ENCODE measurements at regions not wholly inside any gene's neighbourhood (a gene's known extent, or its start where the extent isn't known, plus 50 kb on each side); places are given as distances from the start of the nearest gene placed in this dataset.

- H3K4me1 Mint-ChIP-seq (ENCODE audit: low read depth) = no peaks in the 10 kb centered on the region
- H3K27ac Mint-ChIP-seq = no peak overlapping the region
Observed at GRCh38 chr2:156935616-156936015, 321.9 kb upstream of the GALNT5 start.

DNA sequence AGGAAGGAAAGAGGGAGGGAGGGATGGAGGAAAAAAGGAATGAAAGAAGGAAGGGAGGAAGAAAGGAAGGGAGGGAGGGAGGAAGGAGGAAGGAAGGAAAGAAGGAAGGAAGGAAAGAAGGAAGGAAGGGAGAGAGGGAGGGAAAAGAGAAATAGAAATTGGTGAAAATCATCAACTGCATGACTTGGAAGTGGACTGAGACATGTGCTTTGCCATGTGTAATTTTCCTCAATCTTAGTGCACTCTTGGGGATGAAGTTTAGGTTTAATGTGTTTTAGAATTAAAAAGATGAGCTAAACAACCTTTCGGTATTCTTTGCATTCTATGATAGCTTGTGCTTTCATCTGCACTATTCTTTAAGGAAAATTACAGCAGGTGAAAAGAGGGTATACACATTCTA lies 320.1 kb upstream of the GALNT5 start:
- DNase-seq (ENCODE audit: low spot score) = no peak
- Mint-ChIP-seq H3K36me3 (ENCODE audit: low read depth) (no peaks in the 10 kb centered on the region), H3K4me1 (ENCODE audit: low read depth) (no peaks in the 10 kb centered on the region), H3K27ac (no peak overlapping the region), H3K27me3 (ENCODE audit: low read depth) (peaks cover 2% of the 10 kb centered on the region), H3K9me3 (no peaks in the 10 kb centered on the region), H3K4me3 (ENCODE audit: low read depth) (no peak overlapping the region)
- intact Hi-C loops (cut with micrococcal nuclease) = no loop called here

More at GRCh38 chr2:156935616-156936015, 321.9 kb upstream of the GALNT5 start:
- intact Hi-C loops (cut with micrococcal nuclease) = no loop called here
- Mint-ChIP-seq H3K27me3 (ENCODE audit: low read depth) (peaks cover 2% of the 10 kb centered on the region), H3K36me3 (ENCODE audit: low read depth) (no peaks in the 10 kb centered on the region), H3K4me3 (ENCODE audit: low read depth) (no peak overlapping the region), H3K9me3 (no peaks in the 10 kb centered on the region)
- DNase-seq (ENCODE audit: low spot score) = no peak

- Mint-ChIP-seq H3K27ac (no peak overlapping the region), H3K9me3 (no peaks in the 10 kb centered on the region), H3K4me1 (ENCODE audit: low read depth) (no peaks in the 10 kb centered on the region), H3K27me3 (ENCODE audit: low read depth) (peaks cover 4% of the 10 kb centered on the region), H3K36me3 (ENCODE audit: low read depth) (no peaks in the 10 kb centered on the region), H3K4me3 (ENCODE audit: low read depth) (no peak overlapping the region)
- intact Hi-C loops (cut with micrococcal nuclease) = no loop called here
- DNase-seq (ENCODE audit: low spot score) = no peak
Observed at GRCh38 chr2:156944871-156945270, 312.6 kb upstream of the GALNT5 start.

GRCh38 chr2:156947261-156947660 lies 310.2 kb upstream of the GALNT5 start:
- Mint-ChIP-seq H3K4me3 (ENCODE audit: low read depth) (no peak overlapping the region), H3K4me1 (ENCODE audit: low read depth) (no peaks in the 10 kb centered on the region), H3K27me3 (ENCODE audit: low read depth) (peaks cover 4% of the 10 kb centered on the region), H3K9me3 (no peaks in the 10 kb centered on the region), H3K36me3 (ENCODE audit: low read depth) (no peaks in the 10 kb centered on the region), H3K27ac (no peak overlapping the region)
- no peak for DNase-seq (ENCODE audit: low spot score)
- intact Hi-C loops (cut with micrococcal nuclease) = no loop called here

- no peak overlapping the region for H3K27ac Mint-ChIP-seq
- no peaks in the 10 kb centered on the region for H3K4me1 Mint-ChIP-seq (ENCODE audit: low read depth)
- intact Hi-C loops (cut with micrococcal nuclease) = no loop called here
- H3K4me3 Mint-ChIP-seq (ENCODE audit: low read depth) = no peak overlapping the region
- H3K36me3 Mint-ChIP-seq (ENCODE audit: low read depth) = no peaks in the 10 kb centered on the region
- peaks cover 7% of the 10 kb centered on the region for H3K9me3 Mint-ChIP-seq
- no peak for DNase-seq (ENCODE audit: low spot score)
- no peaks in the 10 kb centered on the region for H3K27me3 Mint-ChIP-seq (ENCODE audit: low read depth)
Observed at GRCh38 chr2:156955701-156956100, 301.8 kb upstream of the GALNT5 start.

GRCh38 chr2:156956161-156956560 lies 301.3 kb upstream of the GALNT5 start:
- DNase-seq (ENCODE audit: low spot score) = no peak
- intact Hi-C loops (cut with micrococcal nuclease) = no loop called here
- Mint-ChIP-seq H3K4me1 (ENCODE audit: low read depth) (no peaks in the 10 kb centered on the region), H3K9me3 (peaks cover 7% of the 10 kb centered on the region), H3K4me3 (ENCODE audit: low read depth) (no peak overlapping the region), H3K36me3 (ENCODE audit: low read depth) (no peaks in the 10 kb centered on the region), H3K27me3 (ENCODE audit: low read depth) (no peaks in the 10 kb centered on the region), H3K27ac (no peak overlapping the region)

- H3K4me3 Mint-ChIP-seq (ENCODE audit: low read depth) = no peak overlapping the region
- H3K36me3 Mint-ChIP-seq (ENCODE audit: low read depth) = no peaks in the 10 kb centered on the region
- H3K27me3 Mint-ChIP-seq (ENCODE audit: low read depth) = no peaks in the 10 kb centered on the region
- H3K4me1 Mint-ChIP-seq (ENCODE audit: low read depth) = no peaks in the 10 kb centered on the region
- H3K27ac Mint-ChIP-seq = no peak overlapping the region
- intact Hi-C loops (cut with micrococcal nuclease) = no loop called here
- peaks cover 4% of the 10 kb centered on the region for H3K9me3 Mint-ChIP-seq
- no peak for DNase-seq (ENCODE audit: low spot score)
Observed at GRCh38 chr2:156958374-156958773, 299.1 kb upstream of the GALNT5 start.

DNA sequence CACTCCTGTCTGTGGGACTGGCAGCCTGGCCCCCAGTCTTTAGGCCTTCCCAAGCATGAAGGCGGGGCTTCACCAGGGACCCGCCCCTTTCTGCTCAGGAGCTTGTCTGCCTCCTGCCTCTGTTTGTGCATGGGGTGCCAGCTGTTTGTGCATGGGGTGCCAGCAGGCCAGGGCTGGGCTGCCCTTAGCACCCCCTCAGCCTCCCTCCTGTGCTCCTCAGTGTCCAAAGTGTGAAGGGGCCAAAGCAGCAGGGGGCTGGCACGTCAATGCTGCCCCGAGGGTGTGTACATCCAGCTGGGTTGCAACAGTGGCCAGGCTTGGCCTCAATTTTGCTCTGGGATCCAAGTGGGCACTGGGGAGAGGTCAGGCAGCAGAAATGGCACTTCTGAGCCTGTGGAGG lies 298.0 kb upstream of the GALNT5 start:
- DNase-seq (ENCODE audit: low spot score) = no peak
- Mint-ChIP-seq H3K9me3 (peaks cover 3% of the 10 kb centered on the region), H3K36me3 (ENCODE audit: low read depth) (no peaks in the 10 kb centered on the region), H3K27me3 (ENCODE audit: low read depth) (no peaks in the 10 kb centered on the region), H3K4me3 (ENCODE audit: low read depth) (no peak overlapping the region), H3K27ac (no peak overlapping the region), H3K4me1 (ENCODE audit: low read depth) (no peaks in the 10 kb centered on the region)
- intact Hi-C loops (cut with micrococcal nuclease) = no loop called here

GRCh38 chr2:156982615-156983014 lies 274.9 kb upstream of the GALNT5 start:
- Mint-ChIP-seq H3K4me3 (ENCODE audit: low read depth) (no peak overlapping the region), H3K4me1 (ENCODE audit: low read depth) (no peaks in the 10 kb centered on the region), H3K36me3 (ENCODE audit: low read depth) (no peaks in the 10 kb centered on the region), H3K27ac (no peak overlapping the region), H3K9me3 (no peaks in the 10 kb centered on the region), H3K27me3 (ENCODE audit: low read depth) (no peaks in the 10 kb centered on the region)
- no peak for DNase-seq (ENCODE audit: low spot score)
- intact Hi-C loops (cut with micrococcal nuclease) = no loop called here

DNA sequence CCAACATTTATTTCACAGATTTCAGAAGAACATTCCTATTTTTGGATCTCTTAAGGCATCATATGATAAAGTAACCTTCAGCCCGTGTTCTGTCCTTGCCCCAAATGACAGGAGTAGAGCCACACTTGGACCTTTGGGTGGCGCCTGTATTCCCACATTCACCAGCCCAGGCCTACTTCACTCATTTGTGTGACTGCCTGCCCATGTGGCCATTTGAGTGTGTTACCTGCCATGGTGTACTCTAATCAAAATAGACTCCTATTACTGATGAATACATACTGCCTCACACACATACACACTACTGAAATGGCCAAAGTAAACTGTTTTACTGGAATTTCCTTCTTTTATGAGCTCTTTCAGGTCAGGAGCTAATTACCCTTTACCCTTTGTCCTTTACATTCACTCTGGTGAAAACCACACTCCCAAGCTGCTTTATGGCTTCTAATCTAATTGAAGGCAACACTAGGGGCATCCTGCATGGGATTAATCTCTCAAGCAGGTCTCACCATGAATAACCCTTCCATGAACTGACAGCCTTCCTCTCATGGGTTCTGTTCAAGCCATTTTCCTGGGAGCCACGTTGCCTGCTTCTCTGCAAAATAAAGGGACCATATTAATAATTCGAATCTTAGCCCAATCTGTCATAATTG lies 271.0 kb upstream of the GALNT5 start:
- Mint-ChIP-seq H3K27ac (no peak overlapping the region), H3K4me1 (ENCODE audit: low read depth) (no peaks in the 10 kb centered on the region), H3K9me3 (no peaks in the 10 kb centered on the region), H3K36me3 (ENCODE audit: low read depth) (no peaks in the 10 kb centered on the region), H3K27me3 (ENCODE audit: low read depth) (no peaks in the 10 kb centered on the region), H3K4me3 (ENCODE audit: low read depth) (no peak overlapping the region)
- intact Hi-C loops (cut with micrococcal nuclease) = no loop called here
- DNase-seq (ENCODE audit: low spot score) = no peak

GRCh38 chr2:156999661-157000060 lies 257.8 kb upstream of the GALNT5 start:
- DNase-seq (ENCODE audit: low spot score) = no peak

GRCh38 chr2:157004789-157005188 lies 252.7 kb upstream of the GALNT5 start:
- intact Hi-C loops (cut with micrococcal nuclease) = no loop called here

More at GRCh38 chr2:156999661-157000060, 257.8 kb upstream of the GALNT5 start:
- Mint-ChIP-seq H3K4me1 (ENCODE audit: low read depth) (no peaks in the 10 kb centered on the region), H3K27me3 (ENCODE audit: low read depth) (no peaks in the 10 kb centered on the region), H3K36me3 (ENCODE audit: low read depth) (no peaks in the 10 kb centered on the region), H3K4me3 (ENCODE audit: low read depth) (no peak overlapping the region), H3K27ac (no peak overlapping the region), H3K9me3 (no peaks in the 10 kb centered on the region)
- intact Hi-C loops (cut with micrococcal nuclease) = no loop called here

DNA sequence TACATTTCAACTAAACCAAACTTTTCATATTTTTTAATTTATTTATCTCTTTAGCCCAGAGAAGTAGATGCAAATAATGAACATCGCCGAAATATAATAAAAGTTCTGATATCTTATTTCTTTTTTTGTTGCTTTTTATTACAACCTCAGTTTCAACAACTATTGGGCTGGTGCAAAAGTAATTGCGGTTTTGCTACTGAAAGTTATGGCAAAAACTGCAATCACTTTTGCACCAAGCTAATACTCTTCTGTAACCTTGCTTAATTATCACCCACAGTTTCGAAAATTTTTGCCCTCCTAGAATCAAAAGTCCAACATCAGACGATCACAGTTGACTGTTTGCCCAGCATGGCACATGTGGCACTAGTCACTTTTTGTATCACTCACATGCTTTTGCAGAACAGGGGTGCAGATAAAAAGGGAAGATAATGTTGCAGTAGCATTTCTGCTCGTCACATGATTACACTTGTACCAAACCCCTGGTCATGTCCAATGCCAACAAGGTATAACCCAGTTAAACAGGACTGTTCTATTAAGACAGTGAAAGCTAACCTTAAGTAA lies 242.4 kb upstream of the GALNT5 start:
- Mint-ChIP-seq H3K27me3 (ENCODE audit: low read depth) (peaks cover 2% of the 10 kb centered on the region), H3K27ac (no peak overlapping the region), H3K4me1 (ENCODE audit: low read depth) (no peaks in the 10 kb centered on the region), H3K4me3 (ENCODE audit: low read depth) (no peak overlapping the region), H3K36me3 (ENCODE audit: low read depth) (no peaks in the 10 kb centered on the region), H3K9me3 (no peaks in the 10 kb centered on the region)
- DNase-seq (ENCODE audit: low spot score) = no peak
- intact Hi-C loops (cut with micrococcal nuclease) = no loop called here

More at GRCh38 chr2:157004789-157005188, 252.7 kb upstream of the GALNT5 start:
- Mint-ChIP-seq H3K4me1 (ENCODE audit: low read depth) (no peaks in the 10 kb centered on the region), H3K27ac (no peak overlapping the region), H3K27me3 (ENCODE audit: low read depth) (no peaks in the 10 kb centered on the region), H3K9me3 (no peaks in the 10 kb centered on the region), H3K36me3 (ENCODE audit: low read depth) (no peaks in the 10 kb centered on the region), H3K4me3 (ENCODE audit: low read depth) (no peak overlapping the region)
- no peak for DNase-seq (ENCODE audit: low spot score)
